Stimulated activated CD4-positive, alpha-beta T cell treated with anti-CD3 and anti-CD28 coated beads, Interleukin-1b, Interleukin-23, amount 100 ng/mL, for 1 hour (primary cell): ENCODE measurements at regions not wholly inside any gene's neighbourhood (a gene's known extent, or its start where the extent isn't known, plus 50 kb on each side); places are given as distances from the start of the nearest gene placed in this dataset.
A peak's percentile ranks its signal among the peaks of the same experiment; 100 is the strongest.

Source experiments
- DNase-seq, 2 donors: peaks; one replicate each; pipeline ENCODE4 v3.0.0-alpha.2; 2020; ENCODE audit warnings: low read depth in 2 of 2

DNA sequence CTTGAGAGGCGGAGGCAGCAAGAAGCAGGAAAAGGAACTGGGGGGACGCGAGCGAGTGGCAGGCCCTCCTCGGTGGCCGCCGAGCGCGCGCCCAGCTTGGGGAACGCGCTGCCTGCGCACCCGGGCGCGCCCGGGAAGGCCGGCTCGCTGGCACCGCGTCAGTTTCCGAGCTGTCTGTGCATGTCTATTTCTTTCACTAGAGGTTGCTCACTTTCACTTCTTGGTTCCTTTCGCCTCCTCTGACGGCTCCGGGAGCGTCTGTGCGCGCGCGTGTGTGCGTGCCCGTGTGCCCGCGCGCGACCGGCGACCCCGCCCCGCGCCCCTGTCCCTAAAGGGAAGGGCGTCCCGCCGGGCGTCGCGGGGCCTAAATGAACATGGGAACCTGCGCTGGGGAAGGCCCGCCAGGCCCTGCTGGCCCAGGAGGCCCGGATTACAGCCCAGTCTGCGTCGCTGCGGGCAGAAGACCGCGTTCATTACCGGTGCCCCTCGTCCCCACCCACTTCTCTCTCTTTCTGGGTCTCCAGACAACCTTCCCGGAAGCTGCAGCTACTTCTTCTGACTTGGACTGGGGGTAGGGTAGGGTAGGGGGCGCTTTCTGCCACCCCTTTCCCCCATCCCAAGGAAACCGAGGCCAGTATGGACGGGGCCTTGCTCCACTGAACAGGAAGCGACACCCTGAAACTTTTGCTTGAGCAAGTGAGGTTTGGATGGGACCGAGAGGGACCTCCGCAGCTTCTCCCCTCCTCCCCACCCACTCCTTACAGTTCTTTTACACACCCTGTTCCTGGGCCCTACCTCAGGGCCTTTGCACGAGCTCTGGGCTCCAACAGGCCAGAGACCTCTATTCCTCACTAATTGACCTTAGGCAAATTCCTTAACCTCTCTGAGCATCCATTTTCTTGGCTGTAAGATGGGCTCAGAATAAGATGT lies 205.8 kb upstream of the IER5L start:
- DNase-seq, result peak; percentile 29 to 31

DNA sequence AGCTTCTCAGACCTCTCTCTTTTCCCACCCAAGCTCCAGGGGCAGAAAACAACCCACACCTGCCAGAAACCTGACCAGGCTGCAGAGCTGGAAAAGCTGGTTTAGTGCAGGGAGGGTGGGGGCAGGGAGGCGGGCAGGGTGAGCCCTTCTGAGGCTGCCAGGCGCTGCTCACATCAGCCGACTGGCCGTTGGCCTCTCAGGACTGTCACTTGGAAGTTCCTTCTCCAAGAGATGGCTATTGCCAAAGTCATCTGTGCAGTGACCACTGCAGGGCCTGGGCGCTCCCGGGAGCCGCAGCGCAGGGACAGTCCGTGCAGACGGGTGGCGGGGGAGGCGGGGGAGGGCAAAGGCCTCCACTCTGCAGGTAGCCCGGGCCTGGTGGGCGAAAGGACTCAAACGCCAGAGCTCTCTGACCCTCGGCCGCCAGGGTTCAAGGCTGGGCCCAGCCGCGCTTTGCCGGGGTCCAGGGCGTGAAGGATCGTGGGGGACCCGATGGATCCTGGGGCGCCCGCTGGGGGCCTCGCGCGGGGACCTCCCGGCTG lies 205.0 kb upstream of the IER5L start:
- DNase-seq, result no peak

GRCh38 chr9:129382281-129383018 lies 204.4 kb upstream of the IER5L start:
- DNase-seq, result no peak

DNA sequence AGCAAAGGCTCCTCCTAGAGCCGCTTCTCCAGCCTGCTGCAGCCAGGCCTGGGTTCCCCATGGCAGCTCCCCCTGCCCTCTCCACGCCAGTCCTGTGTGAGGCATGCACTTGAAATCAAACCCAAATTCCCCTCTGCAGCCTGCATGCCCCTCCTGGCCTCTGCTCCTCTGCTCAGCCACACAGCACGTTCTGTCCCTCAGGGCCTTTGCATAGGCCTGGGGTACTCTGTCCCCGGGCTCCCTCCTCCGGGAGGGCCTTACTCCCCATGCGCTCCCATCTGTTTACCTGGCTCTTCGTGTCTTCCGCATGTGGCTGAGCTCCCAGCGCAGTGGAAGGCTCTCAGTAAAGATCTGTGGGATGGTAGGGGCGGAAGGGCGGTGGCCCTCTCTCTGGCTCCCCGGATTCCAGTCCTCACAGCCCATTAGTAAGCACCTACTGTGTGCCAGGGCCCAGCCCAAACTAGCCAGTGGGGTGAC lies 203.5 kb upstream of the IER5L start:
- DNase-seq, result no peak

GRCh38 chr9:129380961-129381401 lies 202.9 kb upstream of the IER5L start:
- DNase-seq, result no peak

- DNase-seq, result no peak
Measured at GRCh38 chr9:129379886-129380285, 201.8 kb upstream of the IER5L start.

GRCh38 chr9:129379181-129379836 lies 201.2 kb upstream of the IER5L start:
- DNase-seq, result no peak

DNA sequence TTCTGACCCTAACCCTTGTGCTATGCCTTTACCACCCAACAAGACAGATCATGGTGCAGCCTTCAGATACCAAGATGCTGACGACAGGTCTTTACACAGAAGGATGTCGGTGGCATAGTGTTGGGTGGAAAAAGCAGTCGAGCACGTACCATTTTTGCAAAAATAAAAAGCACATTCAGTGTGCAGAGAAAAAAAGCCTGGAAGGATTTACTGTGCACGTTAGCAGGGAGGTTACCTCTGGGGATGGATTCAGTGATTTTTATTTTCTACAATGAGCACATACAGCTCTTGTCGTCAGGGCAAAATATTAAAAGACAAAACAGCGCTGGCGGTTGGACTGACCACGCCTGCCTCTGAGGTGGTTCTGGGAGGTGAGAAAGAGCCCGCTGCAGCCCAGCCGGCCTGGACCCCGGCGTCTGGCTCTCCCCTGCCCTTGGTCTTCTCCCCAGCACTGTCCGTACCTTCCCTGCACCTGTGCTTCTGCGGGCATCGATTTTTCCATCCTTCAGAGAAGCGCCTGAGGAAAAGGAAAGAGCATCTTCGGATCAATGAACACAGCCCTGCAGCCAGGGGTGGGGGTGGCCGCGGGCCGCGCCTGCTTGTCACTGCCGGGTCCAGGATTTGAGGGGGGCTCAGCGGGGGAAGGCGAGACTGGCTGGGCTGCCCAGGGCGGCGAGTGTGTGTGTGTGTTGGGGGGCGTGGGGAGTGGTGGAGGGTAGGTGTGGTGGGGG lies 200.0 kb upstream of the IER5L start:
- DNase-seq, result no peak

- DNase-seq, result no peak
Measured at GRCh38 chr9:129377181-129377580, 199.1 kb upstream of the IER5L start.

DNA sequence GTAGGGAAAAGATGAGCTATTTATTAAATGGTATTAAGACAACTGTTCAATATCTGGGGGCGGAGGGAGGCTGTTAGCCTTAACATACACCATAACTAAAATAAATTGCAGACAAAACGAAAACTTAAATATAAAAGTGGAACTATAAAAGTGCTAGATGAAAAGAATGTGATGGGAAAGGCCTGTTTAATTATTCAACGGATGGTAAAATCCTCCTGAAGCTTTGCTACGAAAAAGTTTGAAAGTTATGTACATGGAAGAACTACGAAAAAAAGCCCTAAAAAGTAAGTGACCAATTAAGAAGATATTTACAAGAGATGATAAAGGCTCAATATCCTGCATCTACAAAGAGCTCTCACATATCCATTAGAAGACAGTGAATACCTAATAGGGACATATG lies 197.8 kb upstream of the IER5L start:
- DNase-seq, result no peak

DNA sequence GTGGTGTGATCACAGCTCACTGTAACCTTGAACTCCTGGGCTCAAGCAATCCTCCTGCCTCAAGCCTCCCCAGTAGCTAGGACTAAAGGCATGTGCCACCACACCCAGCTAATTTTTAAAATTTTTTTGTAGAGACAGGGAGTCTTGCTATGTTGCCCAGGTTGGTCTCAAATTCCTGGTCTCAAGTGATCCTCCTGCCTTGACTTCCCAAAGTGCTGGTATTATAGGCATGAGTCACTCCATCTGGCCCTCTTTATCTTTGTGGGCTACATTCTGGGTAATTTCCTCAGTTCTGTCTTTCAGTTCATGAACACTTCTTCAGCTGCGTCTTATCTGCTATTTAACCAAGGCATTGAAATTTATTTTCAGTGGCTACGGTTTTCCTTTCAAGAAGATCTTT lies 196.6 kb upstream of the IER5L start:
- DNase-seq, result no peak

- DNase-seq, result no peak
Measured at GRCh38 chr9:129374231-129374630, 196.2 kb upstream of the IER5L start.

DNA sequence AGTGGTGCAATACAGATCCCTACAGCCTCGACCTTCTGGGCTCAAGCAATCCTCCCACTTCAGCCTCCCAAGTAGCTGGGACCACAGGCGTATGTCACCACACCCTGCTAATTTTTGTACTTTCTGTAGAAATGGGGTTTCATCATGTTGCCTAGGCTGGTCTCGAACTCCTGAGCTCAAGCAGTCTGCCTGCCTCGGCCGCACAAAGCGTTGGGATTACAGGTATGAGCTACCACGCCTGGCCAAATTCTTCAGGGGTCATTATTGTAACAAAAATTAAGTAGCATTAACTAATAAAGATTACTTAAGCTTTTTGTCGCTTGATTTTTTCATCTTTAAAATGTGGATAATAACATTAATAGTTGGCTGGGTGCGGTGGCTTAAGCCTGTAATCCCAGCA lies 195.3 kb upstream of the IER5L start:
- no peak for DNase-seq

DNA sequence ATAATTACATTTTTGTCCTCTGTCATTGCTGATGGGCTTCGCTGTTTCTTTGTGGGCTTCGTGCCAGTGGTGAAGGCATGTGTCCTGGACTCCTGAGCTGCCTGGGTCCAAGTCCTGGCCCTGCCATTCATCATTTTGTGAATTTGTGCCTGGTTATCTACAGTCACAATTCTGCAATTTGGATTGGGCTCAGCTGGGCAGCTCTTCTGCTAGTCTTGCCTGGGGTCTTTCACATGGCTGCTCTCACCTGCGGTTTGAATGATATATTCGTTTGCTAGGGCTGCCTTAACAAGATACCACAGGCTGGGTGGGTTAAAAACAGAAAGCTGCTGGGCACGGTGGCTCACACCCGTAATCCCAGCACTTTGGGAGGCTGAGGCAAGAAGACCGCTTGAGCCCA lies 192.7 kb upstream of the IER5L start:
- DNase-seq, result no peak

DNA sequence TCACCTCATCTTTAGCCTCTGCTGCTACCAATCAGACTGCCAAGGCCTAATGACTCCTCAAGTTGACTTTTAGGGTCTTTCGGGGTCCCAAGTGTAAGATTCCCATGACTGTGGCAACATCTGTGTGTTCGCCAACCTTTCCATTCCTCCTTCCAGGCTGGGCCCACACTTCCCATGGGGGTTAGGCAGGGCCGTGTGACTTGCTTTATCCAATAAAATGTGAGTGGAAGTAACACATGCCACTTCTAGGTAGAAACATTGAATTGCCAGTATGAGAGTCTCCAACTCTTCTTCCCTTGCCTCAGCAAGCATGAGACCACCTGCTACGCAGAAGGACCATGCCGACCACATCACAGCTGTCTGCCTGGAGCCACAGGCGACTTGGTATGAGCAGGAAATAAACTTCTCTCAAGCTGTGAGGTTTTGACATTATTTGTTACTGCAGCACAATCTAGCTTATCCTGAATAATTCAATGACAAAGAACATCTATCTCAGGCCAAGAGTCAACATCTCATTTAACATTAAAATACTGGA lies 190.4 kb upstream of the IER5L start:
- no peak for DNase-seq

- DNase-seq, result no peak
Measured at GRCh38 chr9:129367287-129367686, 189.2 kb upstream of the IER5L start.

DNA sequence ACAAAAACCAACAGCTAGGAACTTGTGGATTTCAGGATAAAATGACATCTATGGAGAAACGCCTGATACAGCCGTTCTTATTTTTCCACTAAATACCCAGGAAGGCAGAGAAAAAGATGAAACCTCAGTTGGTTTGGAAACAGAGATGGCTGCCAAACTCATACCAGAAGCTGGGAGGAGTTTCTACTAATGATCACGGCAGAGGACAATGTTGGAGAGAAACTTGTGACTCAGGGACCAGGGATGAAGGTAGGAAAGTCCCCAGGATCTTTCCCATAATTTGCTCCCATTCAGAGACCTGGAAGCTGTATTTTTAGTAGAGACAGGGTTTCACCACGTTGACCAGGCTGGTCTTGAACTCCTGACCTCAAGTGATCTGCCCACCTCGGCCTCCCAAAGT lies 187.1 kb upstream of the IER5L start:
- DNase-seq, result no peak

- DNase-seq, result no peak
Measured at GRCh38 chr9:129363216-129363873, 185.3 kb upstream of the IER5L start.

- no peak for DNase-seq
Measured at GRCh38 chr9:129362287-129363000, 184.4 kb upstream of the IER5L start.

DNA sequence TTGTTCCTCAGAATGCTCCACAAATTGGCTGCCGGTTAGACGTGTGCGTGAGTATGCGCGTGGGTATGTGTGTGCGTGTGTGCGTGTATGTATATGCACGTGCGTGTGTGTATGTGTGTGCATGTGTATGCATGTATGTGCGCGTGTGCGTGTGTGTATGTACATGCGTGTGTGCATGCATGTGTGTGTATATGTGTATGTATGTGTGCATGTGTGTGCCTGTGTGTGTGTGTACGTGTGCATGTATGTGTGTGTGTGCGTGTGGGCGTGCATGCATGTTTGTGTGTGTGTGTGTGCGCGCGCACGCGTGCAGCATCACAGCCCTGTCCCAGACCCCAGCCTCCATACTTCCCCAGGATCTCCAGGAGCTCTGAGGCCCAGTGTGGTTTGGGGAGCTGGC lies 183.1 kb upstream of the IER5L start:
- no peak for DNase-seq
